HCT116 (cell line): ENCODE measurements at regions not wholly inside any gene's neighbourhood (a gene's known extent, or its start where the extent isn't known, plus 50 kb on each side); places are given as distances from the start of the nearest gene placed in this dataset.

Source experiments
- ATAC-seq: fragments of 200-7000 bp; cut with Tn5 transposase; 2 replicates; pipeline ENCODE4 v1.9.1; 2020; ENCODE audit warnings: mild to moderate bottlenecking, moderate library complexity
- BruUV-seq: library from RNA; stranded (reverse); fragments of 400-500 nt; replicated peaks from 2 replicates; lab custom pipeline; 2021; lab: Mats Ljungman, UMichigan
- CTCF ChIA-PET: fragments of 300-600 bp; sonication (Branson Sonifier 250); formaldehyde crosslinking; loops from one replicate; lab custom pipeline; 2021; ENCODE audit warnings: antibody characterized with exemption; lab: Charles Lee
- POLR2A ChIA-PET: fragments of 300-600, 350-600 bp; sonication (Branson Sonifier 250); formaldehyde crosslinking; loops from one replicate; lab custom pipeline; 2021; ENCODE audit warnings: antibody characterized with exemption; lab: Charles Lee
- RAD21 ChIA-PET, 2 experiments: fragments of 300-600 bp; sonication (Branson Sonifier 250); formaldehyde crosslinking; loops; one replicate each; lab custom pipeline; 2023; ENCODE audit warnings: low total read pairs in 2 of 2; ENCODE audit not compliant: uncharacterized antibody in 2 of 2, unreplicated experiment in 2 of 2, low non-redundant PET in 1 of 2; lab: Charles Lee
- DNase-seq: peaks from one replicate; pipeline ENCODE4 v3.0.0-alpha.2; 2010; ENCODE audit warnings: low read depth, low spot score
- H2AFZ ChIP-seq: fragments of 200-600 bp; shearing (Covaris generic), sonication (generic); 2 replicates; pipeline ENCODE4 v1.6.1; 2017; ENCODE audit warnings: low read depth, mixed run types, mixed read lengths, antibody characterized with exemption, low read length; ENCODE audit not compliant: poor library complexity, severe bottlenecking
- H3K27ac ChIP-seq: 2 replicates; pipeline ENCODE4 v1.5.1; 2012; ENCODE audit warnings: low read depth, low read length
- H3K27me3 ChIP-seq: fragments of 200-600 bp; sonication (generic); 2 replicates; pipeline ENCODE4 v1.6.1; 2016; ENCODE audit warnings: mixed run types, low read length, mixed read lengths; ENCODE audit not compliant: insufficient read depth
- H3K36me3 ChIP-seq, 2 experiments: fragments of 200-500 bp in 1 of 2; fragments of 200-600 bp in 1 of 2; sonication (Bioruptor generic) in 1 of 2; sonication (generic) in 1 of 2; 2 replicates each; pipeline versions ENCODE4 v1.5.1 to v1.6.1; 2014 to 2016; ENCODE audit warnings: low read length in 2 of 2, inconsistent platforms in 1 of 2, mixed read lengths in 1 of 2, mixed run types in 1 of 2; ENCODE audit not compliant: insufficient read depth in 2 of 2, control insufficient read depth in 1 of 2
- H3K4me1 ChIP-seq, 2 experiments: fragments of 200-600 bp in 1 of 2; sonication (generic) in 1 of 2; 2 replicates each; pipeline versions ENCODE4 v1.5.1 to v1.6.1; 2012 to 2017; ENCODE audit warnings: low read length in 2 of 2, inconsistent platforms in 1 of 2, mild to moderate bottlenecking in 1 of 2, mixed read lengths in 1 of 2, mixed run types in 1 of 2, moderate library complexity in 1 of 2; ENCODE audit not compliant: insufficient read depth in 2 of 2, control insufficient read depth in 1 of 2
- H3K4me2 ChIP-seq: fragments of 200-600 bp; sonication (generic); 2 replicates; pipeline ENCODE4 v1.6.1; 2017; ENCODE audit warnings: mixed run types, low read length, mixed read lengths
- H3K4me3 ChIP-seq, 2 experiments: fragments of 200-600 bp in 1 of 2; sonication (generic) in 1 of 2; replicated peaks in 1 of 2; 2 replicates each; pipeline ENCODE4 v1.5.1; 2011 to 2016; ENCODE audit warnings: low read length in 2 of 2, control low read depth in 1 of 2, low read depth in 1 of 2, mild to moderate bottlenecking in 1 of 2, mixed read lengths in 1 of 2, mixed run types in 1 of 2
- H3K79me2 ChIP-seq: fragments of 200-600 bp; sonication (generic); 2 replicates; pipeline ENCODE4 v1.6.1; 2017; ENCODE audit warnings: mild to moderate bottlenecking, mixed run types, low read length, moderate library complexity, mixed read lengths; ENCODE audit not compliant: insufficient read depth
- H3K9ac ChIP-seq: fragments of 200-600 bp; sonication (generic); 2 replicates; pipeline ENCODE4 v1.6.1; 2016; ENCODE audit warnings: low read length, mixed read lengths
- H3K9me2 ChIP-seq: fragments of 200-600 bp; sonication (generic), shearing (Covaris generic); 2 replicates; pipeline ENCODE4 v1.6.1; 2017; ENCODE audit warnings: mixed run types, mild to moderate bottlenecking, moderate library complexity; ENCODE audit not compliant: insufficient read depth
- H3K9me3 ChIP-seq, 2 experiments: fragments of 200-500 bp in 1 of 2; fragments of 200-600 bp in 1 of 2; sonication (Bioruptor generic) in 1 of 2; sonication (generic) in 1 of 2; 2 replicates each; pipeline ENCODE4 v1.6.1; 2014 to 2017; ENCODE audit warnings: low read length in 2 of 2, mixed read lengths in 2 of 2, inconsistent platforms in 1 of 2, low read depth in 1 of 2, mild to moderate bottlenecking in 1 of 2, mixed run types in 1 of 2, moderate library complexity in 1 of 2; ENCODE audit not compliant: control insufficient read depth in 1 of 2, insufficient read depth in 1 of 2
- H4K20me1 ChIP-seq: fragments of 200-600 bp; sonication (generic), shearing (Covaris generic); 2 replicates; pipeline ENCODE4 v1.6.1; 2017; ENCODE audit warnings: mixed run types, mild to moderate bottlenecking, moderate library complexity; ENCODE audit not compliant: insufficient read depth
- ATF3 ChIP-seq: IDR thresholded peaks from 2 replicates; pipeline ENCODE4 v1.6.1; 2012
- CBX3 ChIP-seq: IDR thresholded peaks from 2 replicates; pipeline ENCODE4 v1.6.1; 2012; ENCODE audit warnings: low read depth
- CEBPB ChIP-seq: IDR thresholded peaks from 2 replicates; pipeline ENCODE4 v1.6.1; 2012; ENCODE audit warnings: low read depth
- EGR1 ChIP-seq: IDR thresholded peaks from 2 replicates; pipeline ENCODE4 v1.6.1; 2012; ENCODE audit warnings: low read depth
- FOSL1 ChIP-seq: IDR thresholded peaks from 2 replicates; pipeline ENCODE4 v1.6.1; 2012; ENCODE audit warnings: low read depth
- JUND ChIP-seq: IDR thresholded peaks from 2 replicates; pipeline ENCODE4 v1.6.1; 2012
- MAX ChIP-seq: IDR thresholded peaks from 2 replicates; pipeline ENCODE4 v1.6.1; 2012
- POLR2AphosphoS5 ChIP-seq: IDR thresholded peaks from 2 replicates; pipeline ENCODE4 v1.6.1; 2011; ENCODE audit warnings: mild to moderate bottlenecking, low read depth, low read length, moderate library complexity
- RAD21 ChIP-seq: IDR thresholded peaks from 2 replicates; pipeline ENCODE4 v1.6.1; 2012; ENCODE audit warnings: low read depth, mild to moderate bottlenecking
- REST ChIP-seq: IDR thresholded peaks from 2 replicates; pipeline ENCODE4 v1.6.1; 2012; ENCODE audit warnings: low read depth
- SIN3A ChIP-seq: IDR thresholded peaks from 2 replicates; pipeline ENCODE4 v1.6.1; 2012; ENCODE audit warnings: low read depth
- SP1 ChIP-seq: IDR thresholded peaks from 2 replicates; pipeline ENCODE4 v1.6.1; 2012; ENCODE audit warnings: low read depth
- SRF ChIP-seq: IDR thresholded peaks from 2 replicates; pipeline ENCODE4 v1.6.1; 2012; ENCODE audit warnings: low read depth
- TCF7L2 ChIP-seq: IDR thresholded peaks from 2 replicates; pipeline ENCODE4 v1.7.0; 2011; ENCODE audit warnings: borderline replicate concordance, inconsistent platforms; ENCODE audit not compliant: insufficient read depth, insufficient read length; ENCODE audit errors: extremely low read depth
- YY1 ChIP-seq: IDR thresholded peaks from 2 replicates; pipeline ENCODE4 v1.6.1; 2011; ENCODE audit warnings: low read length, low read depth, moderate library complexity, mild to moderate bottlenecking; ENCODE audit not compliant: insufficient replicate concordance; ENCODE audit errors: extremely low read depth
- ZNF274 ChIP-seq: fragments of 200-500 bp; sonication (Bioruptor generic); IDR thresholded peaks from 2 replicates; pipeline ENCODE4 v1.6.1; 2014; ENCODE audit warnings: mild to moderate bottlenecking, low read depth, low read length, inconsistent platforms
- intact Hi-C: fragments of 100-400 bp; cut with micrococcal nuclease; formaldehyde crosslinking; loops from 2 replicates; pipeline ENCODE4 v1.10.0; 2022

GRCh38 chr12:75766263-75767160 lies 255.1 kb upstream of the KRR1 start:
- no peaks in the 10 kb centered on the region for H4K20me1 ChIP-seq
- intact Hi-C loops, result loop anchor here (5.0 kb wide), 1 partner anchor 261 kb away; no protein-coding TSS in a partner anchor
- H3K27me3 ChIP-seq, result no peaks in the 10 kb centered on the region
- TF ChIP-seq ZNF274, result no peak
- TF ChIP-seq EGR1, result no peak
- no peak for TF ChIP-seq YY1
- peak; percentile 98 for TF ChIP-seq SP1
- TF ChIP-seq CBX3, result peak; percentile 80; the same call in 1 of the 2 replicates
- 0 out of 2 replicates have a peak, but pooled peaks have one; percentile 28 for TF ChIP-seq MAX
- TF ChIP-seq SIN3A, result peak; percentile 33
- no peak for TF ChIP-seq REST
- TF ChIP-seq SRF, result 0 out of 2 replicates have a peak, but pooled peaks have one; percentile 28
- peak; percentile 76 for TF ChIP-seq FOSL1
- TF ChIP-seq POLR2AphosphoS5, result peak; percentile 56; the same call in 1 of the 2 replicates
- peak; percentile 51 for TF ChIP-seq RAD21
- 0 out of 2 replicates have a peak, but pooled peaks have one; percentile 24 for TF ChIP-seq ATF3
- peak; percentile 97 for TF ChIP-seq TCF7L2
- TF ChIP-seq JUND, result peak; percentile 90
- TF ChIP-seq CEBPB, result peak; percentile 73
- ATAC-seq (peak; percentile 77), DNase-seq (peak; percentile 88)
- no peak overlapping the region for H3K4me3 ChIP-seq
- no peak overlapping the region for H2AFZ ChIP-seq
- ChIA-PET POLR2A (interaction anchor here (0.6 to 2.7 kb wide), 10 partner anchors 10 to 265 kb away, joined by 3 to 9 read pairs (median 4); partner anchors contain the start of gene PHLDA1), CTCF (no interaction called here), RAD21 (interaction anchor here (1.9 to 2.2 kb wide), 2 partner anchors 46 to 143 kb away, joined by 4 read pairs; no protein-coding TSS in a partner anchor)
- no peaks in the 10 kb centered on the region for H3K9me2 ChIP-seq
- H3K27ac ChIP-seq, result peak overlapping the region; percentile 100
- peaks cover 72 to 86% of the 10 kb centered on the region in 2 experiments for H3K4me1 ChIP-seq
- 0 out of 2 replicates have a peak, but pooled peaks cover 4% of the 10 kb centered on the region for H3K79me2 ChIP-seq
- H3K36me3 ChIP-seq, result no peaks in the 10 kb centered on the region
- no peaks in the 10 kb centered on the region for H3K9me3 ChIP-seq
- BruUV-seq, result TSS peak; percentile 55
- peak overlapping the region; percentile 67 for H3K9ac ChIP-seq
- H3K4me2 ChIP-seq, result peak overlapping the region; percentile 56
